Fibroblast of lung (primary cell): ENCODE measurements at regions not wholly inside any gene's neighbourhood (a gene's known extent, or its start where the extent isn't known, plus 50 kb on each side); places are given as distances from the start of the nearest gene placed in this dataset.

Source experiments
- CTCF ChIP-seq, 2 donors: IDR thresholded peaks in 1 of 2; conservative IDR thresholded peaks in 1 of 2; 1 replicate in 1 of 2; 2 replicates in 1 of 2; pipeline ENCODE4 v1.5.1; 2011 to 2012; ENCODE audit warnings: low read length in 2 of 2, control low read depth in 1 of 2, inconsistent platforms in 1 of 2, low read depth in 1 of 2, mild to moderate bottlenecking in 1 of 2
- EZH2 ChIP-seq: IDR thresholded peaks from 2 replicates; pipeline ENCODE4 v1.5.1; 2012; ENCODE audit warnings: low read length, control low read depth, mild to moderate bottlenecking; ENCODE audit errors: missing control alignments

DNA sequence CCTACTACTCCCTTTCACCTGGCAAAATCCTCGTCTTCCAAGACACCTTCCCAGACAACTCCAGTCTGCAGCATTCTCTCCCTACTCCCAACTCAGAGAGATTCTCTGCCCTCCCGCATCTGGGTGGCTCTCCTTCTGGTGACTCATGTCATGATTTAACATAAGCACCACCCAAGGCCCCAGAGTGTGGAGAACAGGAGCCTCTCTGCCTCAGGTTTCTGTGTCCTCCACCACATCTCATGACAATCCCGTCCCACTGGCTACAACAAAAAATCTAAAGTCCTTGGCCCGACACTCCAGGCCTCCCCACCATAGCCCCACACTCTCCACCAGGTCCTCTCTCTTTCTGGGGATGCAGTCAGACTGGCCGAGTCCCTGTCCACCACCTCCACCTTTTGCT lies 197.1 kb downstream of the BCL11A start:
- TF ChIP-seq CTCF (conservative IDR thresholded peaks at IDR 0.05 in 1 of 2, IDR thresholded peaks at IDR 0.05 in 1 of 2; ENCODE audit: low read depth in 1 of 2, low read length in 2 of 2) (no peak), EZH2 (no peak)
